ENCODE measurements at regions not wholly inside any gene's neighbourhood (a gene's known extent, or its start where the extent isn't known, plus 50 kb on each side); places are given as distances from the start of the nearest gene placed in this dataset.
A peak's percentile ranks its signal among the peaks of the same experiment; 100 is the strongest.
"Not testable (repeated sequence)": the region's sequence is repeated elsewhere in the genome, so short reads cannot be mapped to it uniquely, and the experiment has no call there.

DNA sequence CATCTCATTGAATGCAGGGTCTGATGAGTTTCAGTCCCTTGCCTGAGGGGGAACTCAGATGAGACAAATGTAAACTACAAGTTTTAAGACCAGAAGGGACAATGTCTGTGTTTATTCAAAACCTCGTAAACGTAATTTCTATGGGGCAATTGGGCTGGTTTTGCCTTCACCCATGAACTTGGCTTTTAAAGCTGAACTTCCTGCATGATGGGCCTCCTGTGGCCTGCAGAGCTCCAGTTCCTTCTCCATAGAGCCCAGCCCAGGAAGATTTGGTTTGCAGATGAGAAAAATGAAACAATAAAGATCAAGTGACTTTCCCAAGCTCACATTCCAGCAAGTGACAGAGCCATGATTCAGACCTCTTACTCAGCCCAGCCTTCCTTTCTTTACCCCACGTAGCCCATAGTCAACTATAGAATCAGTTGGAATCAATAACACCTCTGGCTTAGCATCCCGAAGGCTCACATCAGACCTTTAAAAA, 612.3 kb downstream of the UTRN start:
- no peak for DNase-seq

DNA sequence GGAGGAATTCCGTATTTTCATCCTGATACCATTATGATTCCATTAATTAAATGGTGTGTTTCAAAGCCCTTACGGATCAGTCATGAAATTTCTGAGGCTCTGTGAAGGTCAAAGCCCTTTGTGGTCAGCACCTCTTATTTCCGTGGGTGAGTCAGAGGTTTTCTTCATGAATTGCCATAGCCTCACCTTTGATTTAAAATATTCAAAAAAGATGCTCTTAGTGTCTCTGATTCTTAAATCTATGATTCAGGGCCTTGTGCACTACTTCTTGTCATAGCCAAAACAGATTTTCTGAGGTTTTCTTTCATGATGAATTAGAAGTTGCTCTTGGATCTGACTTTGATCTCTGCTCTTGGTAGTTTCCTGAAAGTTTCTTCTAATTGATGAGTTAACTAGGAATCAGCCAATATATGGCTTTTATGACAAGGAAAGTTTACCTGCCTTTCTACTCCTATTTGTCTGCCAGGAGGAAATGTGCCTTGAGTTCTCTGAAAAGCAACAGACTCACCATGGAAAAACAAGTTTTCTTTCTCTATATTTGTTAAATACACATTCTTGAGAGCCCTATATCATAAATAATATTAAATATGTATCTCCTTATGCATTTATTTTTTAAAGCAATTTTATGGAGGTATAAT, 613.0 kb downstream of the UTRN start:
- DNase-seq: no peak

DNA sequence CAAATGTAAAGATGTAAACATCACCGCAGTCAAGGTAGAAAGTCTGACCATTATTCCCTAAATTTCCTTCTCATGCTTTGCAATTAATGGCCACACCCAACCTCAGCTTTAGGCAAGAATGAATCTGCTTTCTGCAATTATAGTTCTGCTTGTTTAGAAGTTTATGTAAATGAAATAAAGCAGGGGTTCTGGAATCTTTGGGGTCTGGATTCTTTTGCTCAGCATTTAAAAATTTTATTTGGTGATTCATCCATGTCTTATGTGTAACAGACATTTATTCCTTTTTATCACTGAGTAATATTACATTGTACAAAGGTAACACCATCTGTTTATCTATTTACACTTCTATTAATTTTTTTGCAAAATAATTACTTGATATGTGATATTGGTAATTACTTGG, 613.6 kb downstream of the UTRN start:
- no peak for DNase-seq

DNA sequence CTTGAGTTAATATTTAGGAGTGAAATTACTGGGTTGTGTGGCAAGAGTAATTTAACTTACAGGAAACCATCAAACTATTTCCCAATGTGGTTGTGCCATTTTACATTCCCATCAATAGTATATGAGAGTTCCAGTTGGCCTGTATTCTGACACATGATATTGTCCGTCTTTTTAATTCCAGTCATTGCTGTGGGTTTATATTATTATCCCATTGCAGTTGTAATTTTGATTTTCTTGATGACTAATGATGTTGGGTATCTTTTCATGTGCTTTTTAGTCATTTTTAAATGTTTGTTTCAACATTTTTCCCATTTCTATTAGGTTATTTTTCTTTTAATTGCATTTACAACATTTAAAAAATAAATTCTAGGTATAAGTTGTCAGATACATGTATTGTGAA, 614.0 kb downstream of the UTRN start:
- DNase-seq: no peak

DNA sequence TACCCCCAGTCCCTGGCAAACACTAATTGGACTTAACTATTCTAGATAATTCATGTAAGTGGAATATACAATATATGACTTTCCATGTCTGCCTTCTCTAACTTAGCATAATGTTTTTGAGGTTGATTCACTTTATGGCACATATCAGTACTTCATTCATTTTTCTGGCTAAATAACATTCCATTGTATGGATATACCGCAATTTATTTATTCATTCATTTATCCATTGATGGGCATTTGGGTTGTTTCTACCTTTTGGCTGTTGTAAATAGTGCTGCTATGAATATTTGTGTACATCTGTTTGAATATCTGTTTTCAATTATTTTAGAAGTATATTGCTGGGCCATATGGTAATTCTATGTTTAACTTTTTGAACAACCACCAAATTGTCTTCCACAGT, 616.3 kb downstream of the UTRN start:
- no peak for DNase-seq

DNA sequence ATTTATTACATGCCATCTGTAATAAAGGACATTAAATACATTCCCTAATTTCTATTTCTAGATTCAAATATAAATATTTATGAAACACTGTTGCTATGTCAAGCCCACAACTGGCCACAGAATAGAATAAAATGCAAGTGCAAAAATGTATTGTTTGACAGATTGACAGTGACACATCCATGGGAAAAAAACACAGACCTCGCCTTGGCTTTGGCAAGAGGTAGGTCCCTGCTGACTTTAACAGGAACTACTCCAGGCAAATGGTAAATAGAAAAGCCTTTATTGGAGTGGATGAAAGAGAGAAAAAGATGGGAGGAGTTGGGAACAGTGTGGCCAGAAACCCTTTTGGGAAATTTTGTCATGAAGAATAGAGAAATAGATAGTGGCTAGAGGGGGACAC, 622.9 kb downstream of the UTRN start:
- no peak for DNase-seq

DNA sequence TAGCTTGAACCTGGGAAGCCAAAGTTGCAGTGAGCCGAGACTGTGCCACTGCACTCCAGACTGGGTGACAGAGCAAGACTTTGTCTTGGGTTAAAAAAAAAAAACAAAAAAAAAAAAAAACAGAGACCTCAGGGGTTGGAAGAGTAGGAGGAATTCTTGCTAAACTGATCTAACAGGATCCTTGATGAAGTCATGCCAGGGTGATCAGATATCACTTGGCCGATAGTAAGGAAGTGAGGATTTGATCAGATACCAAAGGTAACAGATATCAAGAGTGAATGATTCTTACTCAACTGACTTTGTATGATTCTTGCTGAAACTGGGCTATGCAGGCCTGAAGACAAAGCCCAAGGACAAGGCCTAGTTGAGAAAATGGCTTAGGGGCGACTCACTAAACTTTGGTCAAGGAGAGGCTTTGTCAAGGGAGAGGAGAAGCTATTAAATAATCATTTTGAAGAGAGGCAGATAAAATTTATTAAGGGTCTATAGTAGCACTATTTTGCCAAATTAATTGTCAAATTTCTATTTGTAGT, 624.7 kb downstream of the UTRN start:
- DNase-seq: no peak

DNA sequence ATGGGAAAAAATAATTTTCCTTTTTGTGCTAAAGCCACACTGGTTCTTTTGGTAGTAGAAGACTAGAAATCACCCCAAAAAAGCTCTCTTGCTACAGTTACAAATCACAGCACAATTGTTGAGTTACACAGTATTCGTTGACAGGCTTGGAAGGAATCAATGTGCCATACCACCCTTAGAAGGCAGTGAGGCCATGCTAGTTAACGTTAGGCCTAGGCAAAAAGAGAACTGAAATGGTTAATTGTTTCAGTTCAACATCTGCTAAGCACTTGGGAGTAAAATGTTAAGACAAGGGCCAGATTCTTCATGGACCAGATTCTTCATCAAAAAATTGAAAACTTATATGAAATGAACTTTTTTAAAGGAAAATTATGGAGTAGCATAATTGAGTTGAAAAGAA, 626.2 kb downstream of the UTRN start:
- no peak for DNase-seq

DNA sequence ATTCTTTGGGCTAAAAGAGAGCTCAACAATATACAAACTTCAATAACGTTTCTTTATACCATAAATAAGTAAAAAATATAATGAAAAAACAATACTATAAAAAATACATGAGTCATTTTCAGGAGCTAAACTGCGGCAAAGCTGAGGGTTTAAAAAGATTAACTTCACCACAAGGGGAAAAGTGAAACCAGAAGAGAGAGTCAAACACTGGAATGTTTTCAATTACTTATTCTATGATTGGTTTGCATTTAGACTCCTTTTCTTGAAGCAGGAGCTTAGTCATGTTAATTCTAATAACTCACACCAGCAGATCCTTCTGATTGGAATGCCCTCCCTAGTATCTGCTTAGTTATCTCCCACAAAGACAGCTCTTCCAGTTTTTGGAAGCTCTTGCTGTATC, 627.3 kb downstream of the UTRN start:
- DNase-seq: peak; percentile 56

DNA sequence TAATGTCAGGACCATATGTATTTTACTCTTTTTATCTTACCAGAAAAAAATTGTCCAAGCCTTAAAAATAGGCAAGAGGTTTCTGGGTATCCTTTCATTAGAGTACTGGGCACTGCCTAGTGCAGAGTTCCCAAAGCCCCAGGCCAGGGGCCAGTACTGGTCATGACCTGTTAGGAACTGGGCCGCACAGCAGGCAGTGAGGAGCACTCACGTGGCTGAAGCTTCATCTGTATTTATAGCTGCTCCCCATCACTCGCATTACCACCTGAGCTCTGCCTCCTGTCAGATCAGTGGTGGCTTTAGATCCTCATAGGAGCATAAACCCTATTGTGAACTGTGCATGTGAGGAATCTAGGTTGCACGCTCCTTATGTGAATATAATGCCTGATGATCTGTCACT, 632.9 kb downstream of the UTRN start:
- DNase-seq: no peak

DNA sequence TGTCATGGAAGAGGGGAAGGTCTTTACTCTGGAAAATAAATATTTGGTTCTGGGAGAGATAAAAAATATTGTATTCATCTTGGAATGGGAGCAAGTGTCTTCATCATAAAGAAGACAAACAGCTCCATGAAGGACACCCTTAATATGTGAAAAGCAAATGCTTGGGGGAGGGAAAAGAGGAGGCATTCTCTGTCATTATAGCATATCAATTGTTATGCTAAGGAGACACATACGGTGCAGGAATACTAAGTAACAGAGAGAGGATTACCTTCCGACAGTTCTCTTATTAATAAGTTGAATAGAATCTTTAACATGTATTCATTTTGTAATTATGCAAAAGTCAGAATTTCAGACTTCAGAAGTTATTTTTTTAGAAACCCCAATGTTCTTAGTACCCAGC, 634.4 kb downstream of the UTRN start:
- DNase-seq: no peak

DNA sequence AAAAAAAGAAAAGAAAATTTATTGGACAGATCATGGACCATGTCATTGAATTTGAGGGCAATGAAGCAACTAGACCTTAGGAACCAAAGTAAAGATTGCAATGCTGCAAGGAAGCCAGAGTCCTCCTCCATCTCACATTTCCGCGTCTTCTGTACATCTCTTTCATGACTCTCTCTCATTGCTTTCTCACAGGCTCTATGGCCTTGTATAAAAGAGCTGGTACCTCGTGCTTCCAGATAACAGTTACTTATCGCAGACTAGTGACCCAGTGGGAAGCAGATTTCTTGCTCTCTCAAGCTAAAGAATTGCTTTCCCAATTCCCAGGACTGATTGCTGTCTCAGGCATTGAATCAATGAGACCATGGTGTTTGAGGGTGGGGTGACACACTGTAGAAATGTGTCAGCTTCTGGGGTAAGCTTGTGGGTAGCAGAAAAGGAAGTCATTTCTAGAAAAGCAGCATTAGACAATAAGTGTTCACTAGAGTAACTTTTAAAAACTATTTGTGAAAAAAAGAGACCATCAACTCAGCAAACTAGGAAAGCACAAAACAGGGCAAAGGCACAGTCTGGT, 635.3 kb downstream of the UTRN start:
- DNase-seq: peak; percentile 24

DNA sequence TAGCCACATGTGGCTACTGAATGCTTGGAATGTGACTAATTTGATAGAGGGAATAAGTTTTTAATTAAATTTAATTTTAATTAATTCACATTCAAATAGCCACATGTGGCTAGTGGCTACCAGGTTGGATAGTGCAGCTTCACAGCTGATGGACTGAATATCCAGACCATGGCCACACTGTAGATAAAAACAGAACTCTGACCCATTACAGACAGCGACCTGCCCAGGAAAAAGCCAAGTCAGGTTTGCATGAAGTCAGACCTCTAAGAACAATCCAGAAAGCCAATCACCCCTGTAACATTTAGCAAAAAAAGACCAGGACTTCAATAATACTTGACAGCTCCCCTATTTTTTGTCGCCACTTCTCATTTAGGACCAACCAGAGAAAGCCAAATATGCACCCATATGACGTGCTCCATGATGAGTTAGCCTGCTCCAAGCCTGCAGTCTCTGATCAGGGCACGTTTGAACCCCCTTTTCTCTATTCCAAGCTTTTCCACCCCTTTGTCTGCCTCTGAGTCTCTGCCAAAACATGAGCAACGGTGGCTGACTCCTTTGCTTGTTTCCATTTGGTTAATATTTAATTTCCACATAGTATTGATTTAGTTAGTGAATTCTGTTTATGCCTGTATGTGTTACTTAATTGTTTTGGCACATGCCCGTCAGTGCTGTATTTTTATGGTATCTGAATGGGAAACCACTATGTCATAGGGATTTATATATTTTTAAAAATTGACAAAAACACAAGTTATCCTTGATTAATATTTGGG, 636.3 kb downstream of the UTRN start:
- no peak for DNase-seq

DNA sequence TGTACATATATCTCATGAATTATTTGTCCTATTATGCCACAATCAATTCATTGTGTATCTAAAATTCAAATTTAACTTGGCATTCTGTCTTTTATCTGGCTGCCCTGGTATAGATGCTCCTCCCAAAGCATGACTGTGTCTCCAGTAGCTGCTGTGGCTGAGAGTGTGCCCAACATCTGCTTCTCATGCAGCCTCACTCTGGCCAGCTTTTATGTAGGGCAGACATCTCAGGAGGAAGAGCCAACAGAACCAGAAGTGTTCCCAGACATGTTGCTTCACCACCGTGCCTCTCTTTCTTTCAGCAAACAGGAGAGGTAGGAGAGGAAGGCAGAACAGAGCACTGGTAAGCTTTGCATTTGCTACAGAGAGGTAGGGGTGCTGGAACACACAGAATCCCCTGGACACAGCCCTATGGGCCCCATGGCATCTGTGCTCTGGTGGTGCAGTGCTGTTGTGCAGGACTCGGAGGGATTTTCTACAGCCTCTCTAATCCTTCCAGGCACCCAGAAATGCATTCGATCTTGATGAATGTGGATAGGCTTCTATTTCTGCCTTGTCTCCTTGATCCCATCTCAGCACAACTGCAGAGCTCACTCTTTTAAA, 637.1 kb downstream of the UTRN start:
- DNase-seq: no peak

DNA sequence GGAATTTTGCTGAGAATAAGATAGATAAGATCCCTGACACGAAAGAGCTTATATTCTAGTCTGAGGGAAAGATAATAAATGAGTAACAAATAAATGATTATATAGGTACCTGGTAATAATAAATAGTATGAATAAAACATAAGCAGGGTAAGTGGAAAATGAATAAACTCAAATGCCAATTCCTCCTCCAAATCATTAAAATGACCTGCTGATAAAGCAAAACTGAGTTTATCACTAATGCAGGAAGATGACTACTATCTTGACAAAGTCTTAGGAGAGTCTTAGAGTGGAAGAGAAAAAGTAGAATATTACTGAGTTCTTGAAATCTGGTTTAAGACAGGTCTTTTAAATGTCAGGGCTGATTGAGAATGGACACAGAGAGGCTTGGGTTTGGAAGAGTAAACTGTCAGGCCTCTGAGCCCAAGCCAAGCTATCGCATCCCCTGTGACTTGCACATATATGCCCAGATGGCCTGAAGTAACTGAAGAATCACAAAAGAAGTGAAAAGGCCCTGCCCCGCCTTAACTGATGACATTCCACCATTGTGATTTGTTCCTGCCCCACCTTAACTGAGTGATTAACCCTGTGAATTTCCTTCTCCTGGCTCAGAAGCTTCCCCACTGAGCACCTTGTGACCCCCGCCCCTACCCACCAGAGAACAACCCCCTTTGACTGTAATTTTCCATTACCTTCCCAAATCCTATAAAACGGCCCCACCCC, 637.8 kb downstream of the UTRN start:
- DNase-seq: not testable (repeated sequence)

DNA sequence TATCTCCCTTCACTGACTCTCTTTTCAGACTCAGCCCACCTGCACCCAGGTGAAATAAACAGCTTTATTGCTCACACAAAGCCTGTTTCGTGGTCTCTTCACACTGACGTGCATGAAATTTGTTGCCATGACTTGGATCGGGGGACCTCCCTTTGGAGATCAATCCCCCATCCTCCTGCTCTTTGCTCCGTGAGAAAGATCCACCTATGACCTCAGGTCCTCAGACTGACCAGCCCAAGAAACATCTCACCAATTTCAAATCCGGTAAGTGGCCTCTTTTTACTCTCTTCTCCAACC, 638.3 kb downstream of the UTRN start:
- not testable (repeated sequence) for DNase-seq

DNA sequence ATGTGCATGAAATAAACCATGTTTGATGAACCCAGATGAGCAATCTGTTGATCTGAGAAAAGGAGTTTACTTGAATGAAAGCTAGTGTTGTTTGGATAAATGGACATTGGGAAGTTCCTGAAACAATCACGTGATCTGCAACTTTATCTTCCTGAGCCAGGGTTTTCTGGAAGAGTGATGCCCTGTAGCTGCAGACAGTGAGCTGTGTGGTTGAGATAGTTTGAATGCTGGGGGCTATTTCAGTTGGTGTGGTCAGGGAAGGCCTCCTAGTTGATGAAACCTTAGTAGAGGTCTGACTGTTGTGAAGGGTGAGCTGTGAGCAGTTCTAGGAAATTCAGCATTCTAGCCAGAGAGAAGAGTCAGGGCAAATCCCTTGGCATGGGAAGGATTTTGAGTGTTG, 643.7 kb downstream of the UTRN start:
- no peak for DNase-seq

DNA sequence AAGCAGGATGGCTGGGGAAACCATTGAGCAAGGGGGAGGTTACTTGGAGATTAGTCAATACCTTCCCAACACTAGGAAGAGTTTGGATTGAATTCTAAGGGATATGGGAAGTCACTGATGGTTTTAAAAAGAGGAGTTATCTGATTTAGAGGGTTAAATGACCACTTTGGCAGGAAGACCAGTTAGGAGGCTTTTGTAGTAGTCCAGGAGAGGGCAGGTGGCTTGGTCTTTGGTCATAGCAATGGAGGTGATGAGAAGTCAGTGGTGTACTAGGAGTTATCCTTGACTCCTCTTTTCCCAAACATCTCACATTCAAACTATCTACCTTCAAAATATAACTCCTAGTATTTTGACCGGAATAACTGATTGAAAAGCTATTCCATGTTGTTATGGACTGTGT, 644.1 kb downstream of the UTRN start:
- DNase-seq: no peak

DNA sequence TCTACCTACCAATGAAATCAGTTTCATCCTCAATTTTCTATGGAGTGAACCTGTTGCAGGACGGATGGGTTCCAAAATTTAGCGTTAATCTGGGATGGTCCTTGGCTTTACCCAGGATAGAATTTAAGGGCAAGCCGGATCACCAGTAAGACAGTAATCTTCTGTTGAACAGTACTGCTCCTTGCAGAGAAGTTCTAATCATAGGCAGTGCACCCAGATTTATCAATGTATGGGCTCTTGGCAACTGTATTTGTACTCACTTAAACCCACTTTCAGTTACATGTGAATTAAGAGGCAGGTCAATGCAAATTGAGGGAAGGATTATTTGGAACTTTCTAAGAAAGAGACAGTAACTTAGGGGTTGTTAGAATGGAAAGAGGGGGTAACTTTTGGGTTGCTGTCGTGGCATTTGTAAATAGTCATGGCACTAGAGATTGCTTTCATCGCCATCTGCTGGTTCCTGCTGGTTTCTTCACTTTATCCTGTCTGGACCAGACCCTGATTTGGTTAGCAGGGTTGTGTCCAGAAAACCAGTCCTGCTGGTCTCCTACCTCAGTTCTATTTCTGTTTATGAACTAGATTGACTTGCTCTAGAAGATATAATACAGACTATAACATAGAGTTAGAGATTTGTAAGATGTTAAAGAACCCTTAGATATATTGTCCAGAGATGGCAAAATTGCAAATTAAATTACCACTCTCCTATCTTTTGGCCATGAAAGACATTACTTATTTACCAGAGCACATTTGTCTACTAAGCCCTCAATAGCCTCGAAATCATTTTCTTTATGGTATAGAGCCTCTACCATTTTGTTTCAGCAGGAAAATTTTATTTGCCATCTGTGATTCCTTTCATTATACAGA, 646.3 kb downstream of the UTRN start:
- DNase-seq: peak; percentile 70

DNA sequence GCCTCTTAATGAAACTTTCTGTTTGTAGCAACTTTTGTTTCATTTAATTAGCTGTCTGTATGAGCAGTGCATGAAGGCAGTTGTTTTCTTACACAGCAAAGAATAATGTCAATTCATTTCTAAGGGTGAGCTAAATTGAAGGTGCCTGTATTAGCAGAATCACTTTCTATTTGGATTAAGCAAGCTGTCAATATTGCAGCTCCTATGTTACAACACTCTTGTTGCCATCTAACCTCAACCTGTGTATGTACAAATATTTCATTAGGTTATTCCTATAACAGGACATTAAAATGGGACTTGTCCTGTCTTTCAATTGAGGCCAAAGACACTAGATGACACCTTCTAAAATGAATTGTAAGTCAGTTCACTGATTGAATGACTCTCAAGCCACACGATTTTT, 647.5 kb downstream of the UTRN start:
- no peak for DNase-seq

DNA sequence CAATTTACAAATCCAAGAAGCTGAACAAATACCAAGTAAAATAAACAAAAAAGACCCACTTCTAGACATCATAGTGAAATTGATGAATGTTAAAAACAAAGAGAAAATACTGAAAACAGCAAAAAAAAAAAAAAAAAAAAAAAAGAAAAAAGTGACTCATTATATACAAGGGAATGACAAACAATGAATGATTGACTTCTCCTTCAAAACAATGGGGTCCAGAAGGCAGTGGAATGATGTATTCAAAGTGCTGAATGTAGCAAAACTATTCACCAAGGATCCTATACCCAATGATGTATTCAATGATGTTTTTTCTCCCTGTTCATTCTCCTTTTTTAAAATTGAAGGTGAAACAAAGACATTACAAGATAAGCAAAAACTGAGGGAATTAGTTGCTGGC, 650.0 kb downstream of the UTRN start:
- DNase-seq: no peak

DNA sequence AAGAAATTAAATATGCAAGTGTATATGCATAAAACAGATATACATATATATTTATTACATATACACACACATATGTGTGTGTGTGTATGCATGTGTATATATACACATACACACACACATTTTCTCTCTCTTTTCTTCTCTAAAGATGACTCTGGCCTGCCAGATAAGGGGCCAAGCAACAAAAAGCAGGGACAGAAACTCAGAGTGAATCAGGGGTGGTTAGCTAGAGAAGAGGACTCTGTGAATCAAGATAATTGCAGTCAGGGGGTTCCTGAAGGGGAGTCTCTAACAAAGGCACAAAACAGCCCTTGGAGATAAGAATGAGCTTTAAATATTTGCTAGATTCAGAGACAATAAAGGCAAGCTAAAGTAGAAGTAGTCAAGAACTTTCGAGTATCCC, 650.5 kb downstream of the UTRN start:
- DNase-seq: peak; percentile 67
